Peyer's patch (tissue), 4 donors: ENCODE measurements at regions not wholly inside any gene's neighbourhood (a gene's known extent, or its start where the extent isn't known, plus 50 kb on each side); places are given as distances from the start of the nearest gene placed in this dataset.

Experiments
- DNase-seq, 3 donors: peaks; one replicate each; pipeline ENCODE4 v3.0.0-alpha.2; 2017 to 2019
- H3K27ac ChIP-seq, 4 donors: fragments of 200-600 bp; sonication (generic); one replicate each; pipeline ENCODE4 v1.5.1; 2016 to 2019
- H3K27me3 ChIP-seq, 2 donors: fragments of 200-600 bp; sonication (generic); one replicate each; pipeline ENCODE4 v1.5.1; 2019
- H3K36me3 ChIP-seq, 3 donors: fragments of 200-600 bp; sonication (generic); one replicate each; pipeline ENCODE4 v1.5.1; 2016 to 2019
- H3K4me1 ChIP-seq, 4 donors: fragments of 200-600 bp; sonication (generic); one replicate each; pipeline ENCODE4 v1.5.1; 2016 to 2019
- H3K4me3 ChIP-seq, 4 donors: fragments of 200-600 bp; sonication (generic); 1 replicate in 3 of 4; 2 replicates in 1 of 4; pipeline ENCODE4 v1.5.1; 2016 to 2019; ENCODE audit warnings: mild to moderate bottlenecking in 1 of 4
- H3K9me3 ChIP-seq, 4 donors: fragments of 200-600 bp; sonication (generic); one replicate each; pipeline ENCODE4 v1.5.1; 2016 to 2019; ENCODE audit warnings: mild to moderate bottlenecking in 1 of 4
- CTCF ChIP-seq, 6 experiments: fragments of 450-650 bp in 4 of 6; fragments of 200-600 bp in 2 of 6; sonication (generic) in 1 of 6; IDR thresholded peaks; one replicate each; pipeline ENCODE4 v1.5.1; 2017 to 2019; ENCODE audit warnings: antibody characterized with exemption in 6 of 6, mild to moderate bottlenecking in 3 of 6, moderate library complexity in 1 of 6
- POLR2A ChIP-seq, 2 donors: fragments of 450-650 bp; IDR thresholded peaks; one replicate each; pipeline ENCODE4 v1.5.1; 2017; ENCODE audit warnings: antibody characterized with exemption in 2 of 2, mild to moderate bottlenecking in 2 of 2, moderate library complexity in 2 of 2

GRCh38 chr20:34163307-34163706, 51.3 kb upstream of the EIF2S2 start:
- H3K9me3 ChIP-seq = no peaks in the 10 kb centered on the region
- H3K4me3 ChIP-seq = no peak overlapping the region
- no peak overlapping the region for H3K27ac ChIP-seq
- no peaks in the 10 kb centered on the region for H3K4me1 ChIP-seq
- DNase-seq = no peak
- TF ChIP-seq POLR2A (IDR thresholded peaks at IDR 0.05) (no peak), CTCF (IDR thresholded peaks at IDR 0.05) (no peak)
- H3K27me3 ChIP-seq = no peaks in the 10 kb centered on the region
- H3K36me3 ChIP-seq = no peaks in the 10 kb centered on the region

GRCh38 chr20:34164381-34164984, 52.4 kb upstream of the EIF2S2 start:
- Histone ChIP-seq H3K9me3 (no peaks in the 10 kb centered on the region), H3K36me3 (no peaks in the 10 kb centered on the region), H3K4me3 (no peak overlapping the region), H3K27ac (no peak overlapping the region), H3K4me1 (no peaks in the 10 kb centered on the region), H3K27me3 (no peaks in the 10 kb centered on the region)
- TF ChIP-seq CTCF (IDR thresholded peaks at IDR 0.05) (no peak), POLR2A (IDR thresholded peaks at IDR 0.05) (no peak)
- DNase-seq = no peak

GRCh38 chr20:34165018-34165619, 53.1 kb upstream of the EIF2S2 start:
- DNase-seq = no peak

GRCh38 chr20:34171640-34172039, 59.6 kb upstream of the EIF2S2 start:
- H3K27ac ChIP-seq = no peak overlapping the region
- DNase-seq = no peak
- no peaks in the 10 kb centered on the region for H3K27me3 ChIP-seq
- H3K4me3 ChIP-seq = no peak overlapping the region
- no peak for TF ChIP-seq POLR2A (IDR thresholded peaks at IDR 0.05)
- no peak for TF ChIP-seq CTCF (IDR thresholded peaks at IDR 0.05)
- H3K36me3 ChIP-seq = no peaks in the 10 kb centered on the region
- no peaks in the 10 kb centered on the region for H3K9me3 ChIP-seq
- no peaks in the 10 kb centered on the region for H3K4me1 ChIP-seq

More at GRCh38 chr20:34165018-34165619, 53.1 kb upstream of the EIF2S2 start:
- TF ChIP-seq POLR2A (IDR thresholded peaks at IDR 0.05) = no peak
- TF ChIP-seq CTCF (IDR thresholded peaks at IDR 0.05) = no peak
- no peaks in the 10 kb centered on the region for H3K4me1 ChIP-seq
- H3K36me3 ChIP-seq = no peaks in the 10 kb centered on the region
- H3K27me3 ChIP-seq = no peaks in the 10 kb centered on the region
- no peak overlapping the region for H3K4me3 ChIP-seq
- no peaks in the 10 kb centered on the region for H3K9me3 ChIP-seq
- H3K27ac ChIP-seq = no peak overlapping the region

GRCh38 chr20:34172926-34173325, 60.9 kb upstream of the EIF2S2 start:
- H3K36me3 ChIP-seq = no peaks in the 10 kb centered on the region
- no peaks in the 10 kb centered on the region for H3K9me3 ChIP-seq
- no peaks in the 10 kb centered on the region for H3K4me1 ChIP-seq
- no peaks in the 10 kb centered on the region for H3K27me3 ChIP-seq
- DNase-seq = no peak
- no peak overlapping the region for H3K4me3 ChIP-seq
- H3K27ac ChIP-seq = no peak overlapping the region
- TF ChIP-seq POLR2A (IDR thresholded peaks at IDR 0.05) = no peak
- TF ChIP-seq CTCF (IDR thresholded peaks at IDR 0.05) = no peak
